Pancreas (tissue), 10 donors: ENCODE measurements at regions not wholly inside any gene's neighbourhood (a gene's known extent, or its start where the extent isn't known, plus 50 kb on each side); places are given as distances from the start of the nearest gene placed in this dataset.

Source experiments
- ATAC-seq, 4 donors: fragments of 200-7000 bp; cut with Tn5 transposase; one replicate each; pipeline versions ENCODE4 v1.8.0 to v1.9.1; 2020; ENCODE audit warnings: mild to moderate bottlenecking in 4 of 4, moderate library complexity in 4 of 4
- DNase-seq, 6 donors: peaks; one replicate each; pipeline ENCODE4 v3.0.0-alpha.2; 2020
- FAIRE-seq: peaks from 2 replicates; lab custom pipeline; 2012; peaks lifted over from hg19 to GRCh38; lab: Jason Lieb, UNC
- H3K27ac ChIP-seq, 4 donors: fragments of 200-600 bp; sonication (generic); 1 replicate in 3 of 4; 2 replicates in 1 of 4; pipeline versions ENCODE4 v1.5.0 to v1.8.0; 2020
- H3K27me3 ChIP-seq, 4 donors: fragments of 200-600 bp; one replicate each; pipeline ENCODE4 v1.8.0; 2021
- H3K36me3 ChIP-seq, 3 donors: fragments of 200-600 bp; sonication (generic) in 1 of 3; one replicate each; pipeline versions ENCODE4 v1.5.0 to v1.8.0; 2020 to 2021
- H3K4me1 ChIP-seq, 3 donors: fragments of 200-600 bp; one replicate each; pipeline ENCODE4 v1.8.0; 2021
- H3K4me3 ChIP-seq, 4 donors: fragments of 200-600 bp; sonication (generic) in 2 of 4; one replicate each; pipeline versions ENCODE4 v1.5.0 to v1.8.0; 2020 to 2021
- H3K9me3 ChIP-seq, 4 donors: fragments of 200-600 bp; one replicate each; pipeline ENCODE4 v1.8.0; 2021
- CTCF ChIP-seq, 4 donors: fragments of 200-600 bp; sonication (generic) in 3 of 4; IDR thresholded peaks; one replicate each; pipeline versions ENCODE4 v1.5.0 to v1.8.0; 2021; ENCODE audit warnings: antibody characterized with exemption in 4 of 4
- WGBS, 2 donors: extraction: QIAGEN DNeasy Blood & Tissue Kit; methylation state at CpG; one replicate each; pipeline ENCODE4 v1.1.7; 2013; 5-methylcytosine and 5-hydroxymethylcytosine counted together
- intact Hi-C, 3 donors: fragments of 100-400 bp; cut with DNase I; formaldehyde crosslinking; loops; one replicate each; pipeline versions ENCODE4 v1.11.1 to v1.14.2; 2022
- donor health status: healthy with polysubstance abuse.
- donor health status: DM: no; HTN: no; CAD: no; lungs with moderate emphysema.
- donor health status: DM: no; HTN: no; CAD: no.
- donor health status: control.
- donor health status: control.
- donor health status: Bipolar disorder and iron deficiency.
- donor health status: DM: yes; HTN: yes; CAD: no.
- donor health status: DM: no; HTN: no; CAD: no.
- donor health status: DM: no; HTN: no; CAD: no.
- donor health status: DM: yes; HTN: yes; CAD: no.

- no peaks in the 10 kb centered on the region for H3K4me1 ChIP-seq
- H3K27ac ChIP-seq = no peak overlapping the region
- H3K9me3 ChIP-seq = no peaks in the 10 kb centered on the region
- 37 to 56% methylated on average over 1 of the region's 1 CpG for WGBS, 2 donors
- no peaks in the 10 kb centered on the region for H3K27me3 ChIP-seq
- no peaks in the 10 kb centered on the region for H3K36me3 ChIP-seq
- no peak for TF ChIP-seq CTCF (IDR thresholded peaks at IDR 0.05)
- ATAC-seq (no peak), DNase-seq (no peak), FAIRE-seq (no peak)
- intact Hi-C loops = no loop called here
- H3K4me3 ChIP-seq = no peak overlapping the region
Measured at GRCh38 chr3:21073561-21073960, 677.4 kb downstream of the ZNF385D start.

DNA sequence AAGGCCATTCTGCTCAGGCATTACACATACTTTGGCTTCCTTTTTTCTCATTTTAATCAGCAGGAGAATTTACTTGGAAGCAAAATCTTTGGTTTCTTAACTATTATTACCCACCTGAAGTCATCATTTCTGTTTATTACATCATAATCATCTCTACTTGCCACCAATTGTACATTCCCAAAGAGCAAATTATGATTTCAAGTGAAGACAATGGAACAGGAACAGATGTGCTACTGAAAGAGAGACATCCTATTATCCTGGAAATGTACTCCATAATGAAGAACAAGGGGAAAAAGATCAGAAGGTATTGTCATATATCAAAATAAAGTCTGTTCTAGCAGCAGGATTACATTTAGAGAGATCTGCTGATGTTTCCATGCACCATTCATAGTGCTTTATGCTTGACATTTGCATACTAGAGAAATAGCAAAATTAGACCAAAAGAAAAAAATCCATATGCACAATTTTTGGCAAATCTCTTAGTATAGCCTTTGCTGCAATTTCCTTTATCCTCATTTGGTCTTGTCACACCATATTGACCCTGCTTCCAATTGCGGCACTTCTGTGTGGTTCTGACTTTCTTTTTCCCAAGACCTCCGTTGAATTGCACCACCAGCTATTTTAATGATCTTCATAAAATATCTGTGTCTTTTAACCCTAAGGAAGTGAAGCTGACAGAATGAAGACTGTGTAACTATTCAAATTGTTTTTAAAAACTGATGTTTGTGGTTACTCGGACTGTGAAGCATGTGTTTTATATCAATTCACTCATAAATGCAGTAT is 683.8 kb downstream of the ZNF385D start:
- Histone ChIP-seq H3K36me3 (no peaks in the 10 kb centered on the region), H3K9me3 (no peaks in the 10 kb centered on the region), H3K27me3 (no peaks in the 10 kb centered on the region), H3K4me3 (no peak overlapping the region), H3K4me1 (no peaks in the 10 kb centered on the region), H3K27ac (no peak overlapping the region)
- intact Hi-C loops = no loop called here
- no peak for TF ChIP-seq CTCF (IDR thresholded peaks at IDR 0.05)
- FAIRE-seq (no peak), ATAC-seq (no peak), DNase-seq (no peak)
- 57 to 77% methylated on average over 3 of the region's 3 CpGs for WGBS, 2 donors

DNA sequence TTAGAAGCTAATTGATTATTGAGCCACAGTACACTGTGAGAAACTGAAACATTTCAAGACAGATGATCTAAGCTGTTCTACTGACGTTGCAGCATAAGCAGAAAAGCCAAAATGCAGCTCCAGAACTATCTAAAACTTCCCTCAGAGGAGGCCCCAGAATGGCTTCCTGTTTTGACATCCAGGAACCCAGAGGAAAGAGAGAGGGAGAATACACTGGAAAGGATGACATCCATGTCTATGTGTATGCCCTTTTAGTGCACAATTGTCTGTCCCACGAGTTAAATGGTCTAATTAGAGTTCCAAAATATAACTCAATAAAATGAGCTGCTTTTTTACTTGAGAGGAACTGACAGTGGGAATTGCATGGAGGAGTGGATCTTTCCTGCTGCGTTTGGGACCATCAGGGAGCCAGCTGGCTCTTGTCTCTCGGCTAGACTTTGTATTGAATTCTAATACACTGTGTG is 688.1 kb downstream of the ZNF385D start:
- FAIRE-seq = no peak
- no peak for DNase-seq
- Histone ChIP-seq H3K4me1 (no peaks in the 10 kb centered on the region), H3K27me3 (no peaks in the 10 kb centered on the region), H3K36me3 (no peaks in the 10 kb centered on the region), H3K9me3 (no peaks in the 10 kb centered on the region), H3K27ac (no peak overlapping the region), H3K4me3 (no peak overlapping the region)
- WGBS, 2 donors = 31 to 36% methylated on average over 4 of the region's 4 CpGs
- intact Hi-C loops = no loop called here
- TF ChIP-seq CTCF (IDR thresholded peaks at IDR 0.05) = no peak
- no peak for ATAC-seq

GRCh38 chr3:21059404-21059803 is 691.6 kb downstream of the ZNF385D start:
- TF ChIP-seq CTCF (IDR thresholded peaks at IDR 0.05) = no peak
- no peaks in the 10 kb centered on the region for H3K4me1 ChIP-seq
- FAIRE-seq = no peak
- intact Hi-C loops = no loop called here
- ATAC-seq = no peak
- no peak for DNase-seq
- WGBS, 2 donors = 45 to 58% methylated on average over 3 of the region's 3 CpGs
- H3K9me3 ChIP-seq = no peaks in the 10 kb centered on the region
- H3K36me3 ChIP-seq = no peaks in the 10 kb centered on the region
- H3K4me3 ChIP-seq = no peak overlapping the region
- no peak overlapping the region for H3K27ac ChIP-seq
- H3K27me3 ChIP-seq = no peaks in the 10 kb centered on the region

- WGBS, 2 donors = 59 to 84% methylated on average over 1 of the region's 1 CpG
- Histone ChIP-seq H3K27ac (no peak overlapping the region), H3K36me3 (no peaks in the 10 kb centered on the region), H3K4me1 (no peaks in the 10 kb centered on the region), H3K27me3 (no peaks in the 10 kb centered on the region), H3K4me3 (no peak overlapping the region), H3K9me3 (no peaks in the 10 kb centered on the region)
- no peak for TF ChIP-seq CTCF (IDR thresholded peaks at IDR 0.05)
- no peak for ATAC-seq
- no peak for DNase-seq
- intact Hi-C loops = no loop called here
- no peak for FAIRE-seq
Measured at GRCh38 chr3:21056293-21056692, 694.7 kb downstream of the ZNF385D start.
